HS-5 (cell line): ENCODE measurements at regions not wholly inside any gene's neighbourhood (a gene's known extent, or its start where the extent isn't known, plus 50 kb on each side); places are given as distances from the start of the nearest gene placed in this dataset.
A peak's percentile ranks its signal among the peaks of the same experiment; 100 is the strongest.

Experiments used
- DNase-seq: peaks from one replicate; pipeline ENCODE4 v3.0.0-alpha.2; 2012; ENCODE audit warnings: low read depth

DNA sequence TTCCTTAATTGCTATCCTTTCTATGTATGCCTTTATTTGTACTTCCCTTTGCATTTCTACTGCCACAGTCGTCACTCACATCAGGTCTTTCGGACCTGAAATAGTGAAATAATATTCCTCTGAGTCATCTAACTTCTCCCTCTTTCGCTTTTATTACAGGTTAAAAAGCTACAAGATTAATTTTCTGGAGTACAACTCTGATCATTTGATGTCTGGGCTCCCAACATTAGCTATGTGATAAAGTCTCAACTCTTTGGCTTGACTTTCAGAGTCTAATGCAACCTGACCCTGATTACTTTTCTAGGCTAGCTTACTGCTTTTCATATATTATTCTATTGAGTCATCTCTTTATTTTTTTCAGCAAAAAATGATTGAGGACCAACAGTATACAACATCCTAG is 638.8 kb upstream of the WWC1 start:
- DNase-seq = no peak

DNA sequence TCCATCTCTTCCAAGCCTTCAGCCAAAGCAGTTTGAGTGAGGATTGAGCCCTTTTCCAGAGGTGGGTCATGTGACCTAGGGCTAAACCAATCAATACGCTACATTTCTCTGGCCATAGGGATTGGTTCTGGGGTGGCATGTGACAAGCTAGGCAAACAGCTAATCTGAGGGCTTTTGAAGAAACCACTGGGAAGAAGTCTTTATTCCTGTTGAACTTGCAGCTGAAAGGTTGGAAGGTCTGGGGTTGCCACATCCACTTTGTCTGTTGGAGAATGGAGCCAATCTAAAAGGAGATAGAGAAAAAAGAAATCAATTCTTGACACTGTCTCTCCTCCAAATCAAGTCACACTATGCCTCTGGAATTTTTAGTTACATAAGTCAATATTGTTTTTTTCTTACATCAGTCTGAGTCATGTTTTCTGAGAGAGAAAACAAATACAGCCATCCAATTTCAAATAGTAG is 637.8 kb upstream of the WWC1 start:
- no peak for DNase-seq

DNA sequence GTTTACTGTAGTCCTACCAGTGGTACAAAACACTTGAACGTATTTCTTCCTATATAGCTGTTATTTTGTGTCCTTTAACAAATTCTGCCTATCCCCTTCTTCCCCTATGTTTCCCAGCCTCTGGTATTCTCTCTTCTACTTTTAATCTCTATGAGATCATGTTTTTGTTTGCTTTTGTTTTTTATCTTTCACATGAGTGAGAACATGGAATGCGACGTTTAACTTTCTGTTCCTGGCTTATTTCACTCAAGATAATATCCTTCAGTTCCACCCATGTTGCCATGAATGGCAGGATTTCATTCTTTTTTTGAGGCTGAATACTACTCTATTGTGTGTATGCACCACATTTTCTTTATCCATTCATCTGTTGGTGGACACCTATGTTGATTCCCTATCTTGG is 634.4 kb upstream of the WWC1 start:
- DNase-seq = no peak

DNA sequence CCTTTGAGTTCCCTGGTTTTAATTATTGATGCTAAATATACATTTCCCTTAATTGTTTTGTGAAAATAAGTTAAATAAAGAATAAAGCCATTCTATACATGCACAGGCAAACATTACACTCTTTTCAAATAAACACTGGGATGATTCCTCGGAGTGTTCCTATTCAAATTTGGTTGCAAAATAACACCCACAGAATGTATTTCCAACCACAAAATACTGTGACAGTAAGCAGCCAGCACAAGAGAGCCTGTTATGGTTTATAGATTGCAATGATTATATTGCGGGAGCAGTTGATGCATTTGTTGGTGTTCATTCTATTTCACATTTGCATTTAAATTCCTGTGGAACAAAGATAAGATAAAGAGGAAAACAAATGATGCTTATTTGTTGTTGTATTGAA is 632.6 kb upstream of the WWC1 start:
- DNase-seq = no peak

DNA sequence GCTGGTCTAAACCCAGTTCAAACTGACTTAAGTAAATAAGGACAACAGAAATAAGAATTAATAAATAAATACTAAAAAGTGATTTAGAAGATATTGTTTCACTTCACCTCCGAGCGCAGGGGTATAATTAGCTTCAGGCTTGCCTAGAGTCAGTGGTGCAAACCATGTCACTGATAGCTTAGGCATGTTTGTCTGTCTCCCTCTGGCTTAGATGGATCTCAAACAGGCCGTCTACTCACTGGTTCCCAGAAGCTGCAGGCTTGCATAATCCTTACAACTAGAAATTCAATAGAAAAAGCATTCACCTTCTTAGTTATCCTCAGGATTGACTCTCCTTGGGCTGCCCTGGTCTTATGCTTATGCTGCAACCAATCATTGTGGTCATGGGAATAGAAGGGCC is 629.8 kb upstream of the WWC1 start:
- no peak for DNase-seq

DNA sequence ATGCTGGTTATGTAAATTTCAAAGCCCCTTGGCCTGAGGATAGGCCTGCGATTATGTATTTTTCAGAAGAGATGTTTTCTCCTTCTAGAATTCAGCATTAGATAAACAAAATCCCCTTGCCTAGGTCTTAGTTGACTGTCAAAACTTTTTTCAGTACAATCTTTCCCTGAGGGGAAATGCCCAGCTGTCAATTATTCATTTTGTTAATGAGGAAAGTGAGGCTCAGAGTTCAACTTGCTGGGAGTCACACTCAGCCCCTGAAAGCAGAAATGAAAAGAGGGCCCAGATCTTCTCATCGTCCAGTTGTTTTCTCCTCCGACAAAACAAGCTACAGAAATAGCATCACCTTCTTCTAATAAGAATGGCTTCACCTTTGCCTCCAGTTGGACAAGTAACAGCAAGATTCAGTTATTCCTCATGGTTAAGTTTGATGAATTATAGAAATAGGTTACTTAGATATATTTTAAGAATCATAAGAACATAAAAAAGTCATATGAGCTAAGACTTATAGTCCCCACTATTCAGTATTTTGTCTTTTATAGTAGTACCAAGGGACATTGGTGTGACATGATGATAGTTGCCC is 627.1 kb upstream of the WWC1 start:
- DNase-seq = no peak

DNA sequence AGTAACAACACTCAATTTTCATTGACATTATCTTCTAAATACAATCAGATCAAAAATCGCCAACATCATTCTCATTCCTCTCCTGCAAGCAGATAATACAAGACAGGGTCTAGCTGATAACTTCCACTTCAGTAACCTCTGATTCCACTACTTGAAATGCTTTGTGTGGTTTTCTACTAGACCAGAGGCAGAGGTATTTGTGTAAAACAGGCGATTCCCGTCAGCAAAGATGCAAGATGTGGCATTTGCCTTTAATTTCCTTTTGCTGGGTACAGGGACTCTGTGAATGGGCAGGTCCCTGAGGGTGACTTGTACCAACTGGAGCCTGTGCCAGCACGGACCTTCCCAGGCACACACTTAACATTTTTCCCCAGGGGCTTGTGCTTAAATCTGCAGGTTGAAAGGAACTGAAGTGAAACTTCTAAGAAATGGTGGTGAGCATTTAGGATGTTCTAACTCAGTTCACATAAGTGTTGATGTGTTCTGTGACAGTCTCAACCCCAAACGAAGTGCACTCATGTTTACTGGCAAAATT is 625.5 kb upstream of the WWC1 start:
- no peak for DNase-seq

DNA sequence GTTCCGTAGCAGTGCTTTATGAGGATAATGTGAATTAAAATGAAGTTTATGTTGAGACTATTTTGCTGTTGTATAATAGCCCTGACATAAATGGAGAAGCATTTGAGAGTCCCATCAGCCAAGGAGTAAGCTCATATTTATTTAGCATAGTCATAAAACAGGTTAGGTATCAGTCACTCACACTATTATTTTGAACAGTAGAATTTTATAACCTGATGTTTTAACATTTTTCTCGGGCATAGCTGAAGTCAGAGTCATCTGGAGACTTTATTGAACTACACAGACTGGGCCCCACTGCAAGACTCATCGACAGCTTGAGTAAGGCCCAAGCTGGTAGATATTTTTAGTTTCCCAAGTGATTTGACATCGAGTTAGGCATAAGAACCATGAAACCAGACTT is 620.3 kb upstream of the WWC1 start:
- no peak for DNase-seq

DNA sequence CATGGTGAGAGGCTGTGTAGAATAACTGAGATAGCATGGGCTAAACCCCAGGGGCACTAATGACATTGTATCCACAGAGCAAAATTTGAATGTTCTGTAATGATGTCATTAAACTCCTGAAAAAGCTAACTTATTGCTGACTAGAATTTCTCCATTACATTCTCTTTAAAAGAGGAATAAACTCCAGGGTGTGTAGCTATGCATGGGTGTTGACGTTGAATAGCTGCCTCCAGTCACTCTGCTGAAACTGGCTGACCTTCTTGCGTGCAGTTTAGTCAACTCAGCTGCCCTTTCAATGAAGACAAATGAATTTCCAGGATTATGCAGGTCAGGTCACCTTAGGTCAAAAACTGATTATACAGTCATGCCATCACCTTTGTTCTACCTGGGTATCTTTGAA is 617.5 kb upstream of the WWC1 start:
- no peak for DNase-seq

DNA sequence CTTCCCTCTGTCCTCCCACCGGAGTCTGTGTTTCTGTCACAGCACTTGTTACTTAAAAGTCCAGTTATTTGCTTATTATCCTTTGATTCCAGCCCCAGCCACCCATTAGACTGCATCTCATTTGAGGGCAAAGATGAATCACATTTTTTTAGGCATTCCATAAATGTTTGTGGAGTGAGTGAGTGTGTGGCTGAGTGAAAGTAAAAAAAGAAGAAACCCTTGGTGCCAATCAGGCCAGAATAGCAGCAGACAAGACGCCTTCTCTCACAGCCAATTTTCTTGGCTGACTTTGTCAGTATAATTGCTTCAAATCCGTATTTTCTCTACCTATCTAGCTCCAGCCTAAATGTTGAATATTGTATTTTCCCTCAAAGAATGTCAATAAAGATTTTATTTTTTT is 613.0 kb upstream of the WWC1 start:
- DNase-seq = no peak

DNA sequence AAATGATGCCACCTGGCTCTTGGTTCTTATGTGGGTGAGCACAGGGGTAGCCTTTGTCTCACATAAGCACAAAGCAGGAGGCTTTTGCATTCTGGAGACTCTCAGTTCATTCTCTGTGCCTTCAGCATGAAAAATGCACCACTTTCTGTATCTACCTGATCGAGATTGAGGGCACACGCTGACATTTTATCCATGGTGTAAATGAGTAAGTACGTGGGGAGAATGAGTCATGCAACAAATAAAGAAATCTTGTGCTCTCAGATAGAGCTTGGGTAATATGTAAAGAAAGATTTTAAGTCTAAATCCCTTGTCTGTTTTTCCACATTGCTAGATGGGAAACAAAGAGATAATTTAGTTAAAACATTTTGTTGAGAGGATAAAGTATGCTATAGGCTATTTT is 607.2 kb upstream of the WWC1 start:
- no peak for DNase-seq

DNA sequence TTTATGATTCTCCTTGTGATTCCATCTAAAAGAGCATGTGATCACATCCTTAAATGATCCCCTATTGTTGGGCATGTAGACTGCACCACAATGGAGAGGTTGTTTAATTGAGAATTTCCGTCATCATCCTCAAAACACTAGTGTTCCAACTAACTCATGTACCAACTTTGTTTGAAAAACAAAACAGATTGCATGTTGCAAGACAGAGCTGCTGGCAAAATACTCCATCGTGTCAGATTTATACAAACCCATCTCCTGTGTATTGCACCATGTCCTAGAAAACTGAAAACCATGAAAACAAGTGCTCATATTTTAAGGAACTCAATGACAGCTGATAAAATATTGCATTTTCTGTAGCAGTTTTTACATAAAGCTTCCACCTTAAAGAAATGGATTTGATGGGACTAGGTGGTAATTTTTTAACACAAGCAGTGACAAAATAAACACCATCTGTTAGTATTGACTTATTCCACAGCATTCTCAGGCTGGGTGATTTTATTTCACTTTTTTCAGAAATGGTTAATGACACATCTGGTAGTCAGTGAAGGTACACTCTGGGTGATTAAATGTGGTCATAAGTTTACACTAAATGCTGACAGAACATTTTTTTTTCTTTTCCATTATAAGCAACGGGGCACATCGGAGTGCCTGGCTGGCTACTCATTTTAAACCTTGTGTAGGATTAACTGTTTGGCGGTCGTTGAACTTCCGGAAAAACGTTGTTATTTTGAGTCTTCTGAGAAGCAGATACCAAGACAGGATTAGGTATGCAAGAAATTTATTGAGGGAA is 602.9 kb upstream of the WWC1 start:
- DNase-seq = no peak

DNA sequence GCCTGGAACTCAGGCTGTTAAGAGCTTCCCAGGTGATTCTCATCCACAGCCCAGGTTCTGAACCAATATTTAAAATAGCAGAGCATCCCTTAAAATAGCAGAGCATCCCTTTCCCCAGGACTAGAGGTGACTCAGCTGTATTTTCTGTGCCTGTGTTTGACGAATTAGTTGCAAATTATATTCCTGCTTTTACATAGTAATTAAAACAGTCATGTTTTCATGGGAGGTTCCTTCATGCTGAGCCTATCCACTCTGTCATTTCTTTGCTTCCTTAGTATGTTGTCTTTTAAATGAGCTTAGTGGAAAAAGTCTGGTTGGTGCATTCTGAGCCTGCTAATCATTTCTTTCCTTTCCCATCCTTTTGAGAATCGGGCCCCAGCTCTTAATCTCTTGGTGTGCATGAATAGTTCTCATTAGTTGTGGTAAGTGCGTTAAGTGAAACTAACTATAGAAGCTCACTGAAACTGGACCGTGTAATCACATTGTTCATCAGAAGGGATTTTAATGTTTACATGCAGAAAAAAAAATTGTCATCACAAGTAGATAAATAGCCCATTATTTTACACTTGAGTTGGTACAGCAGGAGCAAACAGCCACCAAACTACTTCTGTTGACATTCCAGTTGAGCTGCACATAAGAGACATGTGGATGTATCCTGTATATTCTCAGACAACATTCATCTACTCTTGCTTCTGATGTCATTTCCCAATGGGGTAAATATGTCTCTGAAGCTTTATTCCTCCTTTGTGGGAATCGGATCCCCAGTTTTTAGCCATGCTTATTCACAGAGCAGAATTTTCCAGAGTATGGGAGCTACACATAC is 596.9 kb upstream of the WWC1 start:
- no peak for DNase-seq

DNA sequence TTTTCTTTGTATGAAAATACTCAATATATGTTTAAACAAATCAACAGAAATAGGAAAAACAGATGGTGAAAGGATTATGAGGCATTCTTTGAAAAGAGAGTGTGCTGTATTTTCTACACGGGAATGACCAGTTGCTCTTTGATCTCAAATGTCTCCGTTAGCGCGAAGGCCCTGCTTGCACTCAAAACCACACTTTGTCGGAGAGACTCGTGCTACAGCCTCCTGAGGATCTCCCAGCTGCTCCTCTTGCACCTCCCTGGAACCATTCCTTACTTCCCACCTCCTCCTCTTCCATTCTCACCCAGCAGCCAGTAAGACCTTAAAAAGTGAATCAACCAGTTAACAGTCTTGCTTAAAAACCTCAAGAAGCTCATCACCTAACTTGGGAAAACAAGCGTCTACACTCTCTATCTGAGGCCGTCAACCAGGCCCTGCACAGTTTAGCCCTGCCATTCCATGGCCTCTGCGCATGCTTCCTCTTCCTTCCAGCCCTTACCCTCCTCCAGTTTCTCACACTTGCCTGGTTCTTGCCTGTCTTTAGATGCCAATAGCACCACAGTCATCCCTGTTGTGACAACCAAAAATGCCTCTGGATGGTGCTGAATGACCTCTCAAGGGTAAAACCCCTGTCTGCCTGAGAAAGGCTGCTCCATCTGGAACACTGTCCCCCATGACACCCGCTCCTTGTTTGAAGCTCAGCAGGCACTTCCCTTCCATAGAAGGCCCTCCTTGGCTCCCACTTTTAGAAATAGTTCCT is 594.7 kb upstream of the WWC1 start:
- DNase-seq = no peak

DNA sequence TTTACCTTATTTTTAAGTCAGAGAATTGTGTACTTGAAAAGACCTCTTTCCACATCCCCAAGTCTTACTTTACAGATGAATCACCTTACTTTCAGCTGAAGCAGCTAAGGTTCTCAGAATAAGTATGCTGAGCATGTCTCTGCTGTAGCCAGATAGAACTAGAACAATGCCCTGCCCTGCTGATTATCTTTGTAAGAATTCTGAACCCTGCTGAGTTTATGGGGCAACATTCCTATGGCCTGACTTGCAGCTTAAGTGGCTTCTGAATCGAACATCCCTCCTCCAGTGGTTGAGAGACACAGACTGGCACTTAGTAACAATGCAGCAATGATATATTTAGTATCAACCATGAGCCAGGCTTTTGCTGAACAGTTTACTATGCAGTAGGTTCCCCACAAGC is 592.0 kb upstream of the WWC1 start:
- DNase-seq = peak; percentile 99

DNA sequence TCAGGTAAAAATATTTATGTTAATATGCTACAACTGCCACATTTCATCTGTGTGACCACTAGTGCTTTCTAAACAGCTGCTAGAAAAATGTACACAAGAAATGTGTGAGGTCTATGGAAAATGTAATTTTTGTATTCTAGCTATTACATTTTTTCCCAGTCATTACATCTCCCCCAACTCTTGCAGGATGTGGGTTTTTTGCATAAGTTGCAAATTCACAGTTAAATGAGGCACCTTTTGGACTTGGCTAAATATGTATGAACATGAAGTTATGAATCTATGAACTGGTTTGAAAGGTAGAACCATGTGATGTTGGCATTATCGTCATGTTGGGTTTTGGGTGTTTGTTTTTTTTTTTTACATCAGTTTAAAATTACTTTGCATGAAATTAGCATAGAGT is 590.4 kb upstream of the WWC1 start:
- no peak for DNase-seq

DNA sequence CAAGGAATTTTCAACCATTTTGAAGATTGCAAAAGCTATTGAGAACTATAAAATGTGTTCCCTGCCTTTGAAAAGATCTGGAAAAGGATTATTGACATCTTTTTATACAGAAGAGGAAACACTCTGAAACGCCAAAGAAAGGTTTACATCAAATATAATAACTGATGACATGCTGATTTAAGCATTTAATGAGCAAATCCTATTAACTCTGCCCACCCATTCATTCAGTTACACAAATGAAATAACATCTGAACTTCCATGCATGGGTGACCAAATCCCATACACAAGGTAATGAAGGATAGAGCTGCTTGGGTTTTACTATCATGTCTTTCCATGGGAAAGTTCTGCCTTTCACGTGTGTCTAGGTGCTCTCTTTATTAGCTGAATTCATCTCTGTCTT is 589.4 kb upstream of the WWC1 start:
- no peak for DNase-seq

DNA sequence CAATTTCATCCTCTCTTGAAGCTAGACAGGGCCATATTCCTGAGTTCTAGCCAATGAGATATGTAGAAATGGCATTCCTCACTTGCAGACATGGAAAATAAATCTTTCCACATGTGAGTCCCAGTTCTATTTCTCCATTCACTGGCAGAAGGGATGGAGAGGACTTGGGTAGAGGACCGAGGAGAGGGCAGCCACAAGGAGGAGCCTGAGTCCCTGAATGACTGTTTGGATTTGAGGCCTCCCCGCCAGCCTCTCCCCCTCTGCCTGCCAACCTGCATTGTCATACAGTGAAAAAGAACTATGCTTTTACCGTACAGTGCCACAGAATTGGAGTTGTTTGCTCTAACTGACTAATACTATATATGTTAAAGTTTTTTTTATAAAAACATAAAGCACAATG is 583.0 kb upstream of the WWC1 start:
- DNase-seq = no peak

DNA sequence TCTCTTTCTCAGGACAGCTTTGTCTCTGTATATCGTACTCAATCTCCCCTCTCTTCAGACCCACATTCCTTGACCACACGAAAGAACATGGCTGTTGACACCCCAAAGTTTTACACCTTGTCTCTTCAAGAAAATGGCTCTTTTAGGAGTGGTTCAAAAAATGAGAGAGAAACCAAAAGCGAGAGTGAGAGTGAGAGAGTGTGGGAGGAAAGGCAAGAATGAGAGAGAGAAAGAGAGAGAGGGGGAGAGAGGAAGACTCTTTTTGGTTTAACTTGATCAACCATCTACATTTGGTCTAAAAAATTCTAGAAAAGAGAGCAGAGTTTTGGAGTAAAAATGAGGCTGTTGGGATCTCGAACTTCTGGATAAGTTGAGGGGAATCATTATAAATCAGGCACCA is 581.8 kb upstream of the WWC1 start:
- no peak for DNase-seq

DNA sequence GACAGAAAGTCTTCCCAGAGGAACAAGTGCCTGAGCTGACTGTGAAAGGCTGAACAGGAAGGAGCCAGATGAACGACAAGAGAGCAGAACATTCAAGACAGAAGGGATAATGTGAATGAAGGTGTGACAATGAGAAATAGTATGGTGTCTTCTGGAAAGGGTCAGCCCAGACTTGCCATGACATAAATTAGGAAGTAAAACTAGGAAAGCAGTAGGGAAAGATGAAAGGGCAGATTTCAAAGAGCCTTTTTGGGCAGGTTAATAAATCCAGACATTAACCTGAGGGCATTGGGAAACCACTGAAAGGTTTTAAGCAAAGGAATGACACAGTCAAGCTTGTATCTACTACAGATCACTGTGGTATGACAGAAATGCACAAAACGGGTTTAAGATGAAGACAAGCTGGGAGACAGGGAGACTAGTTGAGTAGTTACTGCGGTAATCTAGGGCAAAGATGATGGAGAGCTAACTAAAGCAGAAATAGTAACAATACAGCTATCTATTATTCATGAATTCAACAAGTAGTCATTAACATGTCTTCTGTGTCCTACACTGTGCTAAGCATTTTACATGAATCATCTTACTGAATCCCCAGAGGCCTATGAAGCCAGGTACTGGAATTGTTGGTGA is 580.9 kb upstream of the WWC1 start:
- no peak for DNase-seq

DNA sequence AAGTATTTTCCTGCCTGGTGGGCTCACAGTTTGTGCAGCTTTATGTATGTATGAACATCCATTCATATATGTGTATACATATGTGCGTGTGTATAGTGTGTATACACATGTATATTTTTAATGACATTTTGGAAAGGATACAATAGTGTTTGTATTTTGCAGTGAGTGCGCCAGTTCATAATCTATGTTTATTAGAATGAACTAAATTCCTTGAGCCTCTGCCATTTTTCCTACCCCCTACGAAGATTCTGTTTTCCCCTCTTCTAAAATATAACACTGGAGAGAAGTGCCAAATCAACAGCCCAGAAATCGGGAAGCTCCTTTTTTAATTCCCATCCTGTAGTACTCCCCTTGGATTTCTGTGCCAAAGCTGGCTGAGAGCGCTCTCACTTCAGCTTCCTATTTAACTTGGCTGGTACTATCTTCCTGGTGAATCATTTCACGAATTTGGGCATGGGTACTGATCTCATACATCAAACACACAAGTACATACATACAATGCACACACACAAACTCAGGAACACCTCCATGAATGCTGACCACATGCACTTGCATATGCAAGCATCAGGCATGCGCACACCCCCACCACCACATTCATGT is 578.4 kb upstream of the WWC1 start:
- DNase-seq = no peak
